ENCODE measurements at regions not wholly inside any gene's neighbourhood (a gene's known extent, or its start where the extent isn't known, plus 50 kb on each side); places are given as distances from the start of the nearest gene placed in this dataset.

- no peak for ATAC-seq
- Histone ChIP-seq H3K4me1 (no peaks in the 10 kb centered on the region), H3K4me3 (no peak overlapping the region), H3K9me3 (no peaks in the 10 kb centered on the region), H3K4me2 (no peak overlapping the region), H3K27ac (no peak overlapping the region)
- POLR2A ChIA-PET = no interaction called here
- WGBS (ENCODE audit: missing lambda C conversion rate) = 24% methylated on average over 1 of the region's 1 CpG
- TF ChIP-seq BHLHE40 (IDR thresholded peaks at IDR 0.05; ENCODE audit: low read depth, low read length) (no peak), CHD2 (IDR thresholded peaks at IDR 0.05; ENCODE audit: low read length, partially characterized antibody) (no peak), ZFP36 (IDR thresholded peaks at IDR 0.05; ENCODE audit: borderline replicate concordance, partially characterized antibody) (no peak), KDM5A (IDR thresholded peaks at IDR 0.05) (no peak)
- TF ChIP-seq, protein P1, sequence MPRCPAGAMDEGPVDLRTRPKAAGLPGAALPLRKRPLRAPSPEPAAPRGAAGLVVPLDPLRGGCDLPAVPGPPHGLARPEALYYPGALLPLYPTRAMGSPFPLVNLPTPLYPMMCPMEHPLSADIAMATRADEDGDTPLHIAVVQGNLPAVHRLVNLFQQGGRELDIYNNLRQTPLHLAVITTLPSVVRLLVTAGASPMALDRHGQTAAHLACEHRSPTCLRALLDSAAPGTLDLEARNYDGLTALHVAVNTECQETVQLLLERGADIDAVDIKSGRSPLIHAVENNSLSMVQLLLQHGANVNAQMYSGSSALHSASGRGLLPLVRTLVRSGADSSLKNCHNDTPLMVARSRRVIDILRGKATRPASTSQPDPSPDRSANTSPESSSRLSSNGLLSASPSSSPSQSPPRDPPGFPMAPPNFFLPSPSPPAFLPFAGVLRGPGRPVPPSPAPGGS (IDR thresholded peaks at IDR 0.05) = no peak
- CTCF ChIA-PET = no interaction called here
- DNase-seq (ENCODE audit: low read depth in 1 of 2, low spot score in 1 of 2) = no peak
- FAIRE-seq = no peak
Measured at GRCh38 chr4:32672359-32672758, 1952.2 kb downstream of the PCDH7 start.

GRCh38 chr4:32680946-32681345 lies 1960.8 kb downstream of the PCDH7 start:
- Histone ChIP-seq H3K9me3 (no peaks in the 10 kb centered on the region), H3K4me2 (no peak overlapping the region), H3K4me1 (no peaks in the 10 kb centered on the region), H3K4me3 (no peak overlapping the region), H3K27ac (no peak overlapping the region)
- CTCF ChIA-PET = no interaction called here
- POLR2A ChIA-PET = no interaction called here
- ATAC-seq = no peak
- TF ChIP-seq, protein P1 (IDR thresholded peaks at IDR 0.05) = no peak
- no peak for FAIRE-seq
- no peak for DNase-seq (ENCODE audit: low read depth in 1 of 2, low spot score in 1 of 2)
- 57% methylated on average over 6 of the region's 6 CpGs for WGBS (ENCODE audit: missing lambda C conversion rate)

DNA sequence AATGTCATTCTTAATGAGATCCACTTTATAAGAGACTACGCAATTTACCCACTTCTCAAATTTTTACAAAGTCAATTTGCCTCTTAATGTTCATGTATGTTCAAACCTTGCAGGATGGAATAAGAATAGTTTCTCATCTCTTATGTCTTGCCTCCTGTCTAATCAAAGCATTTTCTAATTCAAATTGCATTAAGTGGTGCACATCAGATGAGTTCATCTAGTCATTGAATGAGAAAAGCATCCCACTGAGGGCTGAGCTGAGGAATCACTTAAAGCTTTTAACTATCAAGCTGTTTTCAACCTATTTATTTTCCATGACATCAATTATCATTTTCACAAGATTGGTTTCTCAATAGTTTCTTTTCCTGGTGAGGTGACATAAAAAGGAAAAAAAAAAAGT lies 1964.0 kb downstream of the PCDH7 start:
- POLR2A ChIA-PET = no interaction called here
- Histone ChIP-seq H3K4me1 (no peaks in the 10 kb centered on the region), H3K9me3 (no peaks in the 10 kb centered on the region), H3K27ac (no peak overlapping the region), H3K4me3 (no peak overlapping the region), H3K4me2 (no peak overlapping the region)
- FAIRE-seq = no peak
- WGBS (ENCODE audit: missing lambda C conversion rate) = 65% methylated on average over 1 of the region's 1 CpG
- CTCF ChIA-PET = no interaction called here
- TF ChIP-seq MAFK (IDR thresholded peaks at IDR 0.05; ENCODE audit: partially characterized antibody) (no peak), HEYL (CRISPR knock-in tag; IDR thresholded peaks at IDR 0.05) (no peak), NFE2L2 (conservative IDR thresholded peaks at IDR 0.05; ENCODE audit: low read length) (no peak), RCOR1 (IDR thresholded peaks at IDR 0.05; ENCODE audit: low read depth, low read length) (no peak), BHLHE40 (IDR thresholded peaks at IDR 0.05; ENCODE audit: low read depth, low read length) (no peak), EP300 (IDR thresholded peaks at IDR 0.05) (no peak), HOXB5 (CRISPR knock-in tag; IDR thresholded peaks at IDR 0.05) (no peak), HDAC2 (IDR thresholded peaks at IDR 0.05) (no peak), KDM5A (IDR thresholded peaks at IDR 0.05) (no peak), ESRRA (IDR thresholded peaks at IDR 0.05; ENCODE audit: borderline replicate concordance, low read length) (no peak), ZC3H11A (IDR thresholded peaks at IDR 0.05) (no peak), HOXA7 (CRISPR knock-in tag; IDR thresholded peaks at IDR 0.05) (no peak), CHD4 (IDR thresholded peaks at IDR 0.05; ENCODE audit: borderline replicate concordance) (no peak), CEBPB (IDR thresholded peaks at IDR 0.05) (no peak), MAX (IDR thresholded peaks at IDR 0.05) (no peak)
- TF ChIP-seq, protein P2, sequence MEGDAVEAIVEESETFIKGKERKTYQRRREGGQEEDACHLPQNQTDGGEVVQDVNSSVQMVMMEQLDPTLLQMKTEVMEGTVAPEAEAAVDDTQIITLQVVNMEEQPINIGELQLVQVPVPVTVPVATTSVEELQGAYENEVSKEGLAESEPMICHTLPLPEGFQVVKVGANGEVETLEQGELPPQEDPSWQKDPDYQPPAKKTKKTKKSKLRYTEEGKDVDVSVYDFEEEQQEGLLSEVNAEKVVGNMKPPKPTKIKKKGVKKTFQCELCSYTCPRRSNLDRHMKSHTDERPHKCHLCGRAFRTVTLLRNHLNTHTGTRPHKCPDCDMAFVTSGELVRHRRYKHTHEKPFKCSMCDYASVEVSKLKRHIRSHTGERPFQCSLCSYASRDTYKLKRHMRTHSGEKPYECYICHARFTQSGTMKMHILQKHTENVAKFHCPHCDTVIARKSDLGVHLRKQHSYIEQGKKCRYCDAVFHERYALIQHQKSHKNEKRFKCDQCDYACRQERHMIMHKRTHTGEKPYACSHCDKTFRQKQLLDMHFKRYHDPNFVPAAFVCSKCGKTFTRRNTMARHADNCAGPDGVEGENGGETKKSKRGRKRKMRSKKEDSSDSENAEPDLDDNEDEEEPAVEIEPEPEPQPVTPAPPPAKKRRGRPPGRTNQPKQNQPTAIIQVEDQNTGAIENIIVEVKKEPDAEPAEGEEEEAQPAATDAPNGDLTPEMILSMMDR (IDR thresholded peaks at IDR 0.05) = no peak
- DNase-seq (ENCODE audit: low read depth in 1 of 2, low spot score in 1 of 2) = no peak
- no peak for ATAC-seq
